Liver (tissue), 8 donors: ENCODE measurements at regions not wholly inside any gene's neighbourhood (a gene's known extent, or its start where the extent isn't known, plus 50 kb on each side); places are given as distances from the start of the nearest gene placed in this dataset.

Experiments used
- DNase-seq: peaks from one replicate; pipeline ENCODE4 v3.0.0-alpha.2; 2017; ENCODE audit warnings: low spot score
- H3K27ac ChIP-seq, 2 donors: one replicate each; pipeline ENCODE4 v1.7.0; 2013; ENCODE audit warnings: inconsistent platforms in 2 of 2, low read length in 2 of 2, control low read depth in 1 of 2, low read depth in 1 of 2, mild to moderate bottlenecking in 1 of 2
- H3K27me3 ChIP-seq, 4 donors: one replicate each; pipeline versions ENCODE4 v1.6.1 to v1.7.0; 2013; ENCODE audit warnings: low read length in 3 of 4, inconsistent platforms in 1 of 4, mild to moderate bottlenecking in 1 of 4, moderate library complexity in 1 of 4; ENCODE audit not compliant: control insufficient read depth in 4 of 4, insufficient read depth in 4 of 4
- H3K36me3 ChIP-seq, 4 donors: one replicate each; pipeline versions ENCODE4 v1.6.1 to v1.7.0; 2013; ENCODE audit warnings: low read length in 3 of 4, mild to moderate bottlenecking in 3 of 4, low read depth in 1 of 4, moderate library complexity in 1 of 4; ENCODE audit not compliant: control insufficient read depth in 4 of 4, insufficient read depth in 3 of 4
- H3K4me1 ChIP-seq, 4 donors: one replicate each; pipeline versions ENCODE4 v1.6.1 to v1.7.0; 2013; ENCODE audit warnings: low read length in 3 of 4, mild to moderate bottlenecking in 3 of 4, moderate library complexity in 1 of 4; ENCODE audit not compliant: control insufficient read depth in 4 of 4, insufficient read depth in 4 of 4
- H3K4me3 ChIP-seq, 3 donors: one replicate each; pipeline versions ENCODE4 v1.6.1 to v1.7.0; 2013; ENCODE audit warnings: low read length in 3 of 3, control low read depth in 1 of 3, low read depth in 1 of 3, mild to moderate bottlenecking in 1 of 3
- H3K9ac ChIP-seq, 2 donors: one replicate each; pipeline ENCODE4 v1.7.0; 2013; ENCODE audit warnings: low read length in 2 of 2, mild to moderate bottlenecking in 2 of 2, moderate library complexity in 2 of 2, control low read depth in 1 of 2, low read depth in 1 of 2
- H3K9me3 ChIP-seq, 4 donors: one replicate each; pipeline versions ENCODE4 v1.6.1 to v1.7.0; 2013; ENCODE audit warnings: low read length in 3 of 4; ENCODE audit not compliant: control insufficient read depth in 4 of 4
- ATF3 ChIP-seq: IDR thresholded peaks from 2 replicates; pipeline ENCODE4 v1.6.1; 2016; ENCODE audit warnings: antibody characterized with exemption
- CTCF ChIP-seq: fragments of 150-350 bp; IDR thresholded peaks from 2 replicates; pipeline ENCODE4 v1.5.1; 2017; ENCODE audit warnings: improper control_type of control experiment, low read depth, low read length; ENCODE audit not compliant: missing input control
- EGR1 ChIP-seq, 2 donors: IDR thresholded peaks; 2 replicates each; pipeline ENCODE4 v1.6.1; 2016 to 2018; ENCODE audit warnings: antibody characterized with exemption in 2 of 2, low read depth in 2 of 2
- FOXA1 ChIP-seq: IDR thresholded peaks from 2 replicates; pipeline ENCODE4 v1.6.1; 2016; ENCODE audit warnings: antibody characterized with exemption
- FOXA2 ChIP-seq: IDR thresholded peaks from 2 replicates; pipeline ENCODE4 v1.6.1; 2016; ENCODE audit warnings: antibody characterized with exemption
- GABPA ChIP-seq, 2 donors: IDR thresholded peaks in 1 of 2; conservative IDR thresholded peaks in 1 of 2; 2 replicates each; pipeline ENCODE4 v1.6.1; 2016; ENCODE audit warnings: antibody characterized with exemption in 2 of 2, mild to moderate bottlenecking in 1 of 2, moderate library complexity in 1 of 2
- HNF4A ChIP-seq, 2 donors: conservative IDR thresholded peaks; 2 replicates each; pipeline ENCODE4 v1.6.1; 2016; ENCODE audit warnings: antibody characterized with exemption in 2 of 2, mild to moderate bottlenecking in 2 of 2
- HNF4G ChIP-seq: IDR thresholded peaks from 2 replicates; pipeline ENCODE4 v1.6.1; 2016; ENCODE audit warnings: antibody characterized with exemption
- JUND ChIP-seq, 2 donors: IDR thresholded peaks; 2 replicates each; pipeline ENCODE4 v1.6.1; 2016; ENCODE audit warnings: antibody characterized with exemption in 2 of 2
- MAX ChIP-seq: IDR thresholded peaks from 2 replicates; pipeline ENCODE4 v1.6.1; 2016; ENCODE audit warnings: antibody characterized with exemption
- NR2F2 ChIP-seq: IDR thresholded peaks from 2 replicates; pipeline ENCODE4 v1.6.1; 2016; ENCODE audit warnings: antibody characterized with exemption
- RAD21 ChIP-seq, 2 donors: IDR thresholded peaks; 2 replicates each; pipeline ENCODE4 v1.6.1; 2016; ENCODE audit warnings: antibody characterized with exemption in 2 of 2, mild to moderate bottlenecking in 2 of 2
- REST ChIP-seq: IDR thresholded peaks from 2 replicates; pipeline ENCODE4 v1.6.1; 2016; ENCODE audit warnings: antibody characterized with exemption, mild to moderate bottlenecking
- RXRA ChIP-seq, 2 donors: IDR thresholded peaks; 2 replicates each; pipeline ENCODE4 v1.6.1; 2017 to 2018; ENCODE audit warnings: antibody characterized with exemption in 2 of 2, mild to moderate bottlenecking in 1 of 2
- SP1 ChIP-seq: IDR thresholded peaks from 2 replicates; pipeline ENCODE4 v1.6.1; 2018; ENCODE audit warnings: antibody characterized with exemption, mild to moderate bottlenecking
- TAF1 ChIP-seq: conservative IDR thresholded peaks from 2 replicates; pipeline ENCODE4 v1.6.1; 2016; ENCODE audit warnings: antibody characterized with exemption, mild to moderate bottlenecking
- YY1 ChIP-seq: IDR thresholded peaks from 2 replicates; pipeline ENCODE4 v1.6.1; 2016; ENCODE audit warnings: antibody characterized with exemption, mild to moderate bottlenecking
- ZBTB33 ChIP-seq: IDR thresholded peaks from 2 replicates; pipeline ENCODE4 v1.6.1; 2016; ENCODE audit warnings: antibody characterized with exemption
- WGBS: extraction: QIAGEN DNeasy Blood & Tissue Kit; methylation state at CpG from one replicate; pipeline ENCODE4 v1.1.7; 2013; 5-methylcytosine and 5-hydroxymethylcytosine counted together
- donor health status: healthy.
- donor health status: healthy.
- donor health status: healthy.
- donor health status: healthy.
- donor health status: healthy.

- TF ChIP-seq YY1 (no peak), TAF1 (no peak), ATF3 (no peak), REST (no peak), HNF4G (no peak), GABPA (IDR thresholded peaks at IDR 0.05 in 1 of 2, conservative IDR thresholded peaks at IDR 0.05 in 1 of 2) (no peak), SP1 (no peak), JUND (IDR thresholded peaks at IDR 0.05) (no peak), EGR1 (IDR thresholded peaks at IDR 0.05; ENCODE audit: low read depth in 2 of 2) (no peak), RAD21 (IDR thresholded peaks at IDR 0.05) (no peak), FOXA2 (no peak), NR2F2 (no peak), FOXA1 (no peak), CTCF (no peak), RXRA (IDR thresholded peaks at IDR 0.05) (no peak), MAX (no peak)
- peaks cover 5 to 52% (median 42%) of the 10 kb centered on the region in 4 donors for H3K4me1 ChIP-seq
- WGBS, result 70% methylated on average over 9 of the region's 9 CpGs
- H3K36me3 ChIP-seq, result no peaks in the 10 kb centered on the region
- H3K9me3 ChIP-seq, result no peaks in the 10 kb centered on the region
- H3K27me3 ChIP-seq, result no peaks in the 10 kb centered on the region
- no peak overlapping the region for H3K4me3 ChIP-seq
- no peak overlapping the region for H3K9ac ChIP-seq
- H3K27ac ChIP-seq, result no peak overlapping the region
- no peak for DNase-seq
Measured at GRCh38 chr11:129271030-129271429, 78.9 kb upstream of the ARHGAP32 start.

- Histone ChIP-seq H3K27ac (no peak overlapping the region), H3K4me3 (no peak overlapping the region), H3K9me3 (no peaks in the 10 kb centered on the region), H3K27me3 (no peaks in the 10 kb centered on the region), H3K36me3 (no peaks in the 10 kb centered on the region), H3K4me1 (peaks cover 5 to 47% (median 36%) of the 10 kb centered on the region in 4 donors), H3K9ac (no peak overlapping the region)
- TF ChIP-seq RAD21 (IDR thresholded peaks at IDR 0.05) (no peak), HNF4G (no peak), CTCF (no peak), MAX (no peak), GABPA (IDR thresholded peaks at IDR 0.05 in 1 of 2, conservative IDR thresholded peaks at IDR 0.05 in 1 of 2) (no peak), HNF4A (conservative IDR thresholded peaks at IDR 0.05) (no peak), NR2F2 (no peak), TAF1 (no peak), ATF3 (no peak), EGR1 (IDR thresholded peaks at IDR 0.05; ENCODE audit: low read depth in 2 of 2) (no peak), YY1 (no peak), RXRA (IDR thresholded peaks at IDR 0.05) (no peak), ZBTB33 (no peak), FOXA1 (no peak), FOXA2 (no peak)
- no peak for DNase-seq
- 76% methylated on average over 4 of the region's 4 CpGs for WGBS
Measured at GRCh38 chr11:129270446-129270845, 78.3 kb upstream of the ARHGAP32 start.
